GM23248 (cell line): ENCODE measurements at regions not wholly inside any gene's neighbourhood (a gene's known extent, or its start where the extent isn't known, plus 50 kb on each side); places are given as distances from the start of the nearest gene placed in this dataset.

Source experiments
- EZH2 ChIP-seq: fragments of 200-600 bp; sonication (generic); IDR thresholded peaks from 2 replicates; pipeline ENCODE4 v1.6.1; 2018; ENCODE audit warnings: antibody characterized with exemption, mild to moderate bottlenecking; ENCODE audit not compliant: insufficient read depth, poor library complexity, severe bottlenecking
- EZH2phosphoT487 ChIP-seq: fragments of 200-600 bp; sonication (generic); IDR thresholded peaks from 2 replicates; pipeline ENCODE4 v1.6.1; 2018; ENCODE audit warnings: antibody characterized with exemption, moderate library complexity, mild to moderate bottlenecking, low read depth; ENCODE audit not compliant: insufficient read depth

GRCh38 chr4:177222781-177223180, 86.9 kb upstream of the NEIL3 start:
- TF ChIP-seq EZH2 (no peak), EZH2phosphoT487 (no peak)
